Limb (tissue), 2 donors: ENCODE measurements at regions not wholly inside any gene's neighbourhood (a gene's known extent, or its start where the extent isn't known, plus 50 kb on each side); places are given as distances from the start of the nearest gene placed in this dataset.
"Not testable (repeated sequence)": the region's sequence is repeated elsewhere in the genome, so short reads cannot be mapped to it uniquely, and the experiment has no call there.

ENCODE experiments used
- DNase-seq, 2 donors: peaks; one replicate each; pipeline ENCODE4 v3.0.0-alpha.2; 2016; ENCODE audit errors: extremely low spot score in 2 of 2

DNA sequence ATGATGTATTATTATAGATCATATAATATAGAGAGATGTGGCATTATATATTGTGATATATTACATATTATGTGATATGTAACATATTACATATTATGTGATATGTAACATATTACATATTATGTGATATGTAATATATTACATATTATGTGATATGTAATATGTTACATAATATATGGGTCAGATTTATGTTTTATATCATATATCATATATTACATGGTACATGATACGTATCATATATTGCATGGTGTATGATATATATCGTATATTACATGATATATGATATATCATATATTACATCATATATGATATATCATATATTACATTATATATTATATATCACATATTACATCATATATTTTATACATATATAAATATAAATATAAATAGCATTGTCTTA, 164.1 kb upstream of the NEBL start:
- no peak for DNase-seq

DNA sequence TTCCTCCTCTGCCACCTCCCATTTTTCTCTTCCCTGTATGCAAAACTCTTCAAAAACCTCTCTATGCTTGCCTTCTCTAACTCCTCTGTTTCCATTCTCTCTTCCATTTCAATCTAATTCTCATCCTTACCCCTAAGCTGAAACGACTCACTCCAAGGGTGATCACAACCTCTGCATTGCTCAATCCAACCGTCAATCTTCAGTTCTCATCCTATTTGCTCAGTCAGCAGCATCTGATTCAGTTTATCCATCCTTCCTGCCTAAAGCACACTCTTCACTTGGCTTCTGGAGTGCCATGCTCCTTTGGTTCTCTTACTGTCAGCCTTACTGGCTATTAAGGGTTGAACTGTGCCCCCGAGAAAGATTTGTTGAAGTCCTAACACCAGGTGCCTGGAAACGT, 163.5 kb upstream of the NEBL start:
- DNase-seq = no peak

DNA sequence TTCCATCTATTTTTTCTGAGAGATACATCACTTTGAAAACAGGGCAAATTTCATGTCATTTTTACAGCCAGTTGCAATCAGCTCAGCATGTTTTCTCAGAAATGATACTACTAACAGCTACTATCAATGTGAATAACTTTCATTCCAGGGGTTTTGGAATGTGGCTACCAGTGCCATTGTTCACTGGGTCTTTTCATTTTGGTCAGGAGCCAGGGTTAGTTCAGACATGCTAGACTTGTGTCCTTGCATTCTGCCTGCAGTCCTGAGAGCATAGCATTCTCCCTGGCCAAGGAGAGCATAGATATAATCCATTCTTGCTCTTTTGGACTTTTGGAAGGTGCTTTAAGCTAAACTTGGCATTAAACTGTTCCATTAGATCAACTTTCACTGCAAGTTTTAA, 160.9 kb upstream of the NEBL start:
- DNase-seq = no peak

DNA sequence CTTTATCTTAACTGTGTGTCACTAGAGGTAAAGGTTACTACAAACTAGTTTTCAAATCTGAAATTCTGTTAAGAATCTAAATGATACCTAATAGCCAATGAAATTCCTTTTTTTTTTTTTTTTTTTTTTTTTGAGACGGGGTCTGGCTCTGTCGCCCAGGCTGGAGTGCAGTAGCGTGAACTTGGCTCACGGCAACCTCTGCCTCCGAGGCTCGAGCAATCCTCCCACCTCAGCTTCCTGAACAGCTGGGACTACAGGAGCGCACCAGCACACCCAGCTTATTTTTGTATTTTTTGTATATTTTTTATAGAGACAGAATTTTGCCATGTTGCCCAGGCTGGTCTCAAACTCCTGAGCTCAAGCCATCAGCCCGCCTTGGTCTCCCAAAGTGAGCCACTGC, 160.3 kb upstream of the NEBL start:
- DNase-seq = no peak

DNA sequence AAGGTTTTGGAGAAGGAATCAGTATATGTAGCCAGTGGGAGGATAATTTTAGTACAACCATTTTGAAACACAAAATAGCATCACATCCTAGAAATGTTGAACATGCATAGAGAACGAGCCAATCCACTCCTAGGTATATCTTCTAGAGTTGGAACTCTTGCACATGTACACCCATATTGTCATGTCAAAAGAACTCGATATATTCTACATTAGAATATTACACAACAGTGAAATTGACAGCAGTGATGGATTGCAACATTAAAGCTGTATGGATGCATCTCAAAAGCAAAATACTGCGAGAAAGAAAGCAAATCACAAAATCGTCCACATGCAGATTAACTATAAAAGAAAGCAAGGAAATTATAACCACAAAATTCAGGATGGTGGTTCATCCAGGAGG, 159.3 kb upstream of the NEBL start:
- DNase-seq = no peak

DNA sequence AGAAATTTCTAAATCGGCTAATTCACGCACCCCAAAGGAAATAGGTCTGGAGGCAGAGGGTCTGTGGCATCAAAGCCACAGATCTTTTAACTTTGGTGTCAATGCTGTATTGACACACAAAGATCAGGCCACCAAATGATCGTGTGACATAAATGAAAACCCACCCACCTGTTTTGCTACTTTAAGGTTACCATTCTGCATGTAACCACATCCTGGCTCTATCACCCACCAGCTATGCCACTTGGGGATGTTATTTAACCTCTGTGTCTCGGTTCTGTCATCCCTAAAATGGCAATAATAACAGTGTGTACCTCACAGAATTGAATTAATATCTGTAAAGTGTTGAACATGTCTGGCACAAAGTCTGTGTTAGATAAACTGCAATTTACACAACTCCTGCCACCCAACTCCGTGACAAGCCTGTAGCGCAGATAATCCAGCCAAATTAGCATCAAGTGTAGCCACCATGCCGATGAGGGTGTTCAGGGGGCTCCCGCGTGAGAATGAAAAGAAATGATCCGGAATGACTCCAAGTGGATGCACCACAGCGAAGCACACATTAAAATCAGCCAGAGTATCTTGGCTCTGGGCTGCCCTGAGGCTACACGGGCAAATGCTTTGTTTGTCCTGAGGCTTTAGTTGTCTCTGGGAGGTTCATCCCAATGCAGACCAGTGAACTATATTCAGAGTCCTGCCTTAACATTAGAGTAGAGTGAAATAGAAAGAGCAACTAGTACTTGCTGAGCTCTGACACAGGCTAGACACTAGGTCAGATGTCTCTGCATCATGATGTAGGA, 158.4 kb upstream of the NEBL start:
- DNase-seq = no peak

DNA sequence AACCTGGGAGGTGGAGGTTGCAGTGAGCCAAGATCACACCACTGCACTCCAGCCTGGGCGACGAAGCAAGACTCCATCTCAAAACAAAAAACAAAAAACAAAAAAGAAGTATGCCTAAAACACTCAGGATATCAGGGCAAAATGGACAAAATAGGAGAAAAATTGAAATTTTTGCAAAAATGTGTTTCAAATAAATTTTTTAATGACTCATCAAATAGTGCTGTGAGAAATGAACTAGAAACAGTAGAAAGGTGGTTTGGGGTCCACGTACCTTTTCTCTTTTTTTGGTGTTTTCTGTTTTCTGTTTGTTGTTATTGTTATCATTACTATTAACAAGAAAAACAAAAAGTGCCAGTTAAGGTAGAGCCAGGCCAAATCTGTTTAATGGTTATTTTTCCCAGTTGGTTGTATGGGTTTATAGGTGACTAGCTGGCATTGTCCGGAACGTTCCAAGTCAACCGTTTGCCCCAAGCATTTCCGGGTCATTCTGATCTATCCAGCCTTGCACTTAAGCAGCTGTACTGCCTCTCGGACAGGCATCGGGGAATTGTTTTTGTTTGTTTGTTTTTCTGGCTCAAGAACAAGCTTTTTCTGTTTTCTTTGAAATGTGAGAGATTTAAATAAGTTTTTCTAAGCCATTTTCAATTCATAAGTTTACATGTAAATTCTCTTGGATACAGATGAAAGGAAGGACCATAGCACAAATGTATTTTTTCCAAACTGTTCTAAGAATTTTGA, 157.0 kb upstream of the NEBL start:
- DNase-seq = no peak

DNA sequence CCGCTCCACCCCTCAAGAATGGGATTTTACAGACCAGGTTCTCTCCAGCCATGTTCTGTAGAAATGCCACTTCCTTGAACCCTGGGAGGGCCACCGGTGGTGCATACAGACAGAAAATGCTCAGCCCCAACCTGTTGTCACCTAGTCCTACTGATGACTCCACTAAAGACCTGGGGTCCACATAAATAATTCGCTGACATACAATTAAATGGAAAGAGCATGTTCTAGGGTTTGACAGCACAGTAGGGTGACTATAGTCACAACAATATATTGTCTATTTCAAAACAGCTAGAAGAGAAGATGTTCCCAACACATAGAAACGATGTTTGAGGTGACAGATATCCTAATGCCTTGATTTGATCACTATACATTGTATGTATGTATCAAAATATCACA, 155.6 kb upstream of the NEBL start:
- DNase-seq = no peak

DNA sequence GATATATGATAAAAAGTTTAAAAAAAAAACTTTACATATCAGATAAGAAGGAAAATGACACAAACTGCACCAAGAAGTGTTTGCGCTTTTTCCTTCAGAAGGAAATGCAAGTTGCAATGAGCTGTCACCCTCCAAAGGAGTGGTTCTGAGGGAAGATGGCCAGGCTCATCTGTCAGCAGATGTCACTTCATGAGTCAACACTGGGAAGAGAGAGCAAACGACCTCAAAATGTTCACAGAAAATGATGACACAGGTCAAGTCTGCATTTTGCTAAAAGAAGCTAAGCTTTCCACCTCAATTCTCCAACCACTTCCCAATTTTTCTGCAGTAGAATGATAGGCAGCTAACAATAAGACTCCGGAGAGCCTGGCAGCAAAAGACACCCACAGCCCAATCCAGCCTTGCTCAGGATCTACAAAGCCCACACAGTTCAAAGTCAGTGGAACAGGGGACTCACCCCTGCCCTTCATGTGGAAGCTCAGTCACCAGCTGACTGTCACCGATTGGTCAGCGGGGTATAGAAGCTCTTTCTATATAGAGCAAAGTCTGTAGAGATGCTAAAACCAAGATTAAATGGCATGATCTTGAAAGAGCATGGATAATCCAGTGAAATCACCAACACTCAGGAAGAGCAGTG, 155.1 kb upstream of the NEBL start:
- no peak for DNase-seq

DNA sequence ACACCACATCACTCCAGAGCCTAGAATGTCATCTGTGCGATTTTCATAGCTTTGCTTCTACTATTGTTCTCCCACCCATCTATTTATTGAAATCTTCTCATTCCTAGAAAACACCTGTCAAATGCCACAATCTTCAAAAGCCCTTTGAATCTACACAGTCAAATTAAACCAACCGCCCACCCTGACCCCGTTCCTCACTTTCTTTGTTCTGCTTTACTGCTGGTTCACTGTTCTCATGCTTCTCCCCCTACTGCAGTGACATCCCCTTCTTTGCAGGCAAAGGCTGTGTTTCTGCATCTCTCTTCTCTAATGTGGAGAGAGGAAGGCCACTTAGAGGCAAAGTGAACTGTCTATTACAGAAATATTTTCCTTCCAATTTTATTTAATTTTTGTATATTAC, 152.4 kb upstream of the NEBL start:
- DNase-seq = no peak

DNA sequence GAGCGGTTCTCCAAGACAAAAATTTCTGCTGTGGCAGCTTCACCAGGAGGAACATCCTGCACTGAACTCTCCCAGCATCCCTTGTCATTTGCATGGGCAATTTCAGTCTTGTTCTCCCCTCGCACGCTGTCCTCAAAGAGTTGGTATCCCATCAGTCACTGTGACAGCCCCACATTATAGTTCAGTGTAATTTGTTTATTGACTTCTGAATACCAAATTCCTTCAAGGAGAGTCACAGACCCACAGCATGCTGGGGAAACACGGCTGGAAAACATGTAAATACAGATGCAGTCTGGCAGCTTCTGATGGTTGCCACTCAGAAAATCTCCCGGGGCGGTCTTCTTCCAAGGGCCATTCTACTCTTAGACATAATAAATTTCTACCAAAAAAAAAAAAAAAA, 151.0 kb upstream of the NEBL start:
- no peak for DNase-seq

DNA sequence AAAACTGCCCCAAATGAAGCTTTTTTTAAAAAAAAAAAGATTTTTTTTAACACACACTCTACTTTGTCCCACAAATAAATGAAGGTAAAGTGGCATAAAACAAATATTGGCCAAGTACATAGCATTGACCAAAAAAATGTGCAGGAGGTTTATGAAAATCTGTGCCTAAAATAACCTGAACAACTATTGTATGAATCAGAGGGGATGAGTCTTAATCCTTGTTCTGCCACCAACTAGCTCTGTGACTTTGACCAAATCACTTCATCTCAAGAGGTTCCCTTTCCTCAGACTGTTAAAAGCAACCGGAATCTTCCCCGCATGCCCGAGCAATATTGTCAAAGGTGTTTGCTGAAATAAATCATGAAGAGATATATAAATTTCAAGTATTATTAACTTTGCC, 150.4 kb upstream of the NEBL start:
- DNase-seq = no peak

DNA sequence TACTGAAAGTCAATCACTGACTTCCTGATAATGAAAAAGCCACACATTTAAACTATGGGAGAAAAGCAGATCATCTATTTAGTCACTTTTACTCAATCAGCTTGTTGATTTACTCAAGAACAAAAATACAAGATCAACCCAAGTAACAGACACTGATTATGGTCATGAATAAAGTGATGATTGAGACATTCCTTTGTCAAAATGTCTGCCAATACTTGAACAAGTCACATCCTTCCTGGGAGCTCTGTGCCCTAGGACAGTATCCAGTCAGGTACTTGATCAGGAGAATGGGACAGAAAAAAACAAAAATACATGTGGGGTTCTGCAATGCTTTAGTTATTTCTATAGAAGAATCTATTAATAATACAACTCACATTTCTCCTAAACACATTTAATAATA, 150.0 kb upstream of the NEBL start:
- no peak for DNase-seq

DNA sequence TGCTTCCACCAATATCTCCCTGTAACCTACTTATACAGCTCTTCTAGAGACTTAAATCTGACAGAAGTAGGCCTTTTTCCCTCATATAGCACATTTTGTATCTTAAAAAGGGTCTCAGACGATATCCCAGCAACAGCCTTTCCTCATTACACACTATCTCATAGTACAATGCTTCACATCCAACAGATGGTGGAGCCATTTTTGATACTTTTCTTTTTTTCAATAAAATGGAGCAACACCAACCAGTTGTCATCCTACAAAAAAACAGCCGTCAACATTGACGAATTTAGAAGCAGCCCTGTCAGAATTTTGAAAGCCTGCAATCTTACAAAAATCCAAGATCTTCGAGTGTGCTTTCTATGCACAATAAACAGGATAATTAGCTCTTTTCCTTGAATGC, 145.9 kb upstream of the NEBL start:
- DNase-seq = no peak

DNA sequence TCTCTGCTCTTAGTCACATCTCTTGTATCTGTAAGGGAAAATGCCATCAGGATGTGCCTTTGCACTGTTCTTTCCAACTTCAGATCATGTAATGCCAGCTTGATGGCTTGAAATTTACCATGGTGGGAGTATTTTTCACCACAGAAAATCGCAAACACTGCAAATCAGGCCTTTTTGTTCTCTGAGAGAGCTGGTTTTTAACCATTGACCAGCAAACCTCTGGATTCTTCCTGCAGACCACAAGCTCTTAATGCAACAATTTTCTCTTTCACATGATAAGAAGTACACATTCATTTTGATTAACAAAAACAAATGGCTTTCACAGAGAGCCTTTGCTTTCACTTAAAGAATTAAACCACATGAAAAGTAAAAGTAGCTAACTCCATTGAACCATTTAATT, 145.4 kb upstream of the NEBL start:
- DNase-seq = no peak

DNA sequence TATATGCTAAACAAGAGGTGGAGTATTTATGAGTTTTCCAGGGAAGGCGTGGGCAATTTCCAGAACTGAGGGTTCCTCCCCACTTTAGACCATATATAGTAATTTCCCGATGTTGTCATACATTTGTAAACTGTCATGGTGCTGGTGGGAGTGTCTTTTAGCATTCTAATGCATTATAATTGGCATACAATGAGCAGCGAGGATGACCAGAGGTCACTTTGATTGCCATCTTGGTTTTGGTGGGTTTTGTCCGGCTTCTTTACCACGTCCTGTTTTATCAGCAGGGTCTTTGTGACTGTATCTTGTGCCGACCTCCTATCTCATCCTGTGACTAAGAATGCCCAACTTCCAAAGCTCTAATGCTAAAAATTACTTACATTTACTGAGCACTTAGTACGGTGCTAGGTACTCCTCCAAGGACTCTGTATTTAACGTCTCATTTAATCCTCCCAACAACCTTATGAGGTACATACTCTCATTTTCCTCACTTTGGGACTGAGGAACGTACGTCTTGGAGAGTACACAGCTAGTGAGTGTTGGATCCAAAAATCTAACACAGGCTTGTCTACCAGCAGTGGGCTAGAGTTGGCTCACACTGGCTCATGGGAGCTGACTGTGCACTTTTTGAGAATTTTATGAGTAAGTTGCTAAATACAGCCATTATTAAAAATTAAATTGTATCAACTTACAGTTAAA, 144.8 kb upstream of the NEBL start:
- no peak for DNase-seq

DNA sequence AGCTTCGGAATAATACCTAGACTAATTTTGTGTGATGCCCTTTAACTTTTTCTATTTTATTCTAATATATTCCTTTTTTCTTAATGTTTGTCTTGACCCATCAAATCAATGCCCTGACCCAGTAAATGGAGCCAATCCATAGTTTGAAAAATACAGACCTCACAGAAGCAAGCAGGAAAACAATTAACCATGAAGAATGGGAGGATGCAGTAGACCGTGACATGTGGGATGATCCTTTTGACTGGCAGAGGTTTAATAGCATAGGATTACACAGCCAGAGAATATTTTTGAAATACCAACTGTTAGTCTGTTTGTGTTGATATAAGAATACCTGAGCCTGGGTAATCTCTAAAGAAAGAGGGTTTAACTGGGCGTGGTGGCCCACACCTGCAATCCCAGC, 142.6 kb upstream of the NEBL start:
- DNase-seq = no peak

DNA sequence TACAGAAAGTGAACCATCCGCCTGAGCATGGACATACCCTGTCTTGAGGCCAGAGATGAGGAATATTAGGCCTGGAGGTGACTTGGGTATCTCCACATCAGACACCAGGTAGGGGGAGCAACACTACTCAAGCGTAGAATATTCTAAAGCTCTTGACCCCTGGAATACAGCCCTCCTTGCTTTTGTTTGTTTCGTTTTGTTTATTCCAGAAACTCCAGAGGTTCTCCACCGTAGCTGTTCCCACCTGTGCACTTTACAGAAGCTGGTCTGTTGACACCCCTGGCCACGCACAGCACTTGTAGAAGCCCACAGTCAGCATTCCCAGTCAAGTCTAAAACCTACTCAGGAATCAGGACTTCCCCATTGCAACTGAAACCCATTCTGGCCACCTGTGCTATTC, 139.6 kb upstream of the NEBL start:
- DNase-seq = no peak

DNA sequence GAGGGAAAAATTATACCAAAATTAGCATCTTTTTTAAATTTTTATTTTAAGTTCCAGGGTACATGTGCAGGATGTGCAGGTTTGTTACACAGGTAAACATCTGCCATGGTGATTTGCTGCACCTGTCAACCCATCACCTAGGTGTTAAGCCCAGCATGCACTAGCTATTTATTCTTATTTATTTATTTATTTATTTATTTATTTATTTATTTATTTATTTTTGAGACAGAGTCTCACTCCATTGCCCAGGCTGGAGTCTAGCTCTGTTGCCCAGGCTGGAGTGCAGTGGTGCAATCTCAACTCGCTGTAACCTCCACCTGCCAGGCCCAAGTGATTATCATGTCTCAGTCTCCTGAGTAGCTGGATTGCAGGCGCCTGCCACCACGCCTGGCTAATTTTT, 137.7 kb upstream of the NEBL start:
- DNase-seq = not testable (repeated sequence)

DNA sequence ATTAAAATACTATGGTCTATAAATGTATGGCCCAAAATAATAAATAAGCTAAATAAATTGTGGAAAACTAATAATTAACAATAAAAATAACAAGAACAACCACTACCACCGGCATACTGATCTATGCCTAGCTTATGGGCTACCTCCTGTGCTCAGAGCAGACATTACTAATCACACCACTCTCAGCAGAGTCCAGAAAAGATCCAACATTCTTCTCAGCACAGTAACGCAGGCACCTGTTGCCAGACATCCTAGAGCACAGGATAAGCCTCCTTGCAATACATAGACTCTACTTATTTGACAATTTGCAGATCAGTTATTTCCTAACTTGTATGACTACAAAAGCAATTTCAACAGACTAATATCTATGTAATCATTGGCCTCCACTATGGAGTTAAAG, 137.1 kb upstream of the NEBL start:
- no peak for DNase-seq

DNA sequence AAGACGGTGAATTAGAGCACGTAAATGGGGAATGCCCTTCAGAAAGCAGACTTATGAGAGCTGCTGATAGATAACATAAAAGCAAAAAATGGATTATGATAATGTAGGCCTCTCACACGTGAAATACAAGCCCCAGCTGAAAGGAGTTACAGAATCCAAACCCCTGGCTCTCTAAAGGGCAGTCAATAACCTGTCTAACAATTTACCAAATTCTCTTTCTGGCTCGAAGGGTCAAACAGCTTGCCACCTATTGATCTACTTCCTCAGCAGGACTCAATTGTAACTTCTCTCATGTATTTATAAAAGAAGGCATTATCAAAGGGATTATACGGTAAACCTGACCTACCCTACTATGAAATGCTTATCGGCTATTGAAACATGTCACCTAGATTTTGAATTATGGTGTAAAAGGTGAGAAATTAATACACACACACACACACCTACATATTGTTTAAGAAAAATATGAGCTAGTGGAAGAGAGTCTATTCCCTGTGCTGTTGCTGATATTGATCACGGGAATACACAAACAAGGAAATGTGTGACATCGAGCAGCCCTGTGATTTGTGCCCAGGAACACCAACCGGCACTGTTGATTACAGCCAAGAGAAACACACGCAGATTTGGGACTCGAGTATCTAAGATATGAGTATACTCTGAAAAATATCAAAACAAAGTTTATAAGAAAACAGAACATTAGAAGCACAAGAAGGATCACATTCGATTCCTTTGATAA, 135.6 kb upstream of the NEBL start:
- DNase-seq = no peak
